Glutamatergic neuron (in vitro differentiated cells): ENCODE measurements at regions not wholly inside any gene's neighbourhood (a gene's known extent, or its start where the extent isn't known, plus 50 kb on each side); places are given as distances from the start of the nearest gene placed in this dataset.

ENCODE experiments used
- DNase-seq: peaks from one replicate; pipeline ENCODE4 v3.0.0; 2022
- H3K27ac Mint-ChIP-seq: one replicate; pipeline ENCODE4 v1.8.0; 2020; ENCODE audit warnings: mild to moderate bottlenecking, mixed read lengths, inconsistent platforms; ENCODE audit not compliant: unreplicated experiment
- H3K27me3 Mint-ChIP-seq: one replicate; pipeline ENCODE4 v1.8.0; 2020; ENCODE audit warnings: mild to moderate bottlenecking, moderate library complexity, mixed read lengths, inconsistent platforms; ENCODE audit not compliant: unreplicated experiment
- H3K36me3 Mint-ChIP-seq: one replicate; pipeline ENCODE4 v1.8.0; 2020; ENCODE audit warnings: mild to moderate bottlenecking, mixed read lengths, inconsistent platforms; ENCODE audit not compliant: unreplicated experiment
- H3K4me1 Mint-ChIP-seq: one replicate; pipeline ENCODE4 v1.8.0; 2020; ENCODE audit warnings: mild to moderate bottlenecking, low read depth, mixed read lengths, inconsistent platforms; ENCODE audit not compliant: unreplicated experiment
- H3K4me3 Mint-ChIP-seq: one replicate; pipeline ENCODE4 v1.8.0; 2020; ENCODE audit warnings: mild to moderate bottlenecking, mixed read lengths, inconsistent platforms; ENCODE audit not compliant: unreplicated experiment
- H3K9me3 Mint-ChIP-seq: one replicate; pipeline ENCODE4 v1.8.0; 2020; ENCODE audit warnings: mild to moderate bottlenecking, moderate library complexity, mixed read lengths, inconsistent platforms; ENCODE audit not compliant: unreplicated experiment
- CTCF ChIP-seq: fragments of 200-600 bp; sonication (generic); IDR thresholded peaks from one replicate; pipeline ENCODE4 v1.5.0; 2021; ENCODE audit not compliant: partially characterized antibody, unreplicated experiment

- Mint-ChIP-seq H3K36me3 (no peaks in the 10 kb centered on the region), H3K4me1 (no peaks in the 10 kb centered on the region), H3K27me3 (no peaks in the 10 kb centered on the region), H3K9me3 (no peaks in the 10 kb centered on the region), H3K4me3 (no peak overlapping the region), H3K27ac (no peak overlapping the region)
- no peak for DNase-seq
- no peak for TF ChIP-seq CTCF
These were observed 58.3 kb upstream of the CPOX start for GRCh38 chr3:98651780-98652077.

DNA sequence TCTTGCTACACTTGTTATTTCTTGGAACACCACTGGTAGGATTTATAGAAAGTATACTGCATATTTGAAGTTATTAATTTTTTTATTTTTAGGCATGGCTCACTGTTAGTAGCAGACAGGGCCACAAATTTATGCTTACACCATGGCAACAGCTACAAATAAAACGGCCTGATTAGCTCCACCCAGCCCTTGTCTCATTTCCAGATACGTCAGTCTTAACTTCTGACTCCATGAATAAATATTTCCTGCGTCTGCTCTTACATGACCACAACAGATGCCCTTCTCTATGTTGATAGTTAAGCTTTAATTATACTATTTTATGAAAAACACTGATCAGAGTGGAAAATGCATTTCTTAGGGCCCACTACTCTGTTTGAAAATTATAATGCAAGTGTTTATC lies 62.3 kb upstream of the CPOX start:
- TF ChIP-seq CTCF: no peak

DNA sequence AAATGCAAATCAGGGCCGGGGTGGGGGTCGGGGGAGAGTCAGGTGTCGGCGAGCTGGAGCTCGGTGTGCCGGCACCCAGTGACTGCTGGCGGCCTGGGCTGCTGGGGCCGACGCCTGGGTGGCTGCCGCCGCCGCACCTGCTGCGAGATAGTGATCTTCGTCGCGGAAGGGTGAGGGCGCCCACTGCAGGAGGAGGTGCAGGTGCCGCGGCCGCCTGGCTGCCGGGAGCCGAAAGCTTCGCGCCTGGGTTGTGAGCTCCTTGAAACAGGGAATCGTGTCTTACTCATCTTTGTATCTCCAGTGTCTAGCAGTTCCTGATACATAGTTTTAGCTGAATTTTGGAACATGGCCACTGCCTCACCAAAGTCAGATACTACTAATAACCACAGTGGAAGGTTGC lies 64.0 kb upstream of the CPOX start:
- Mint-ChIP-seq H3K9me3 (no peaks in the 10 kb centered on the region), H3K27me3 (no peaks in the 10 kb centered on the region), H3K4me3 (no peak overlapping the region), H3K4me1 (no peaks in the 10 kb centered on the region), H3K36me3 (no peaks in the 10 kb centered on the region), H3K27ac (no peak overlapping the region)
- peak; percentile 41 for DNase-seq
- no peak for TF ChIP-seq CTCF

More for the DNA sequence above, 62.3 kb upstream of the CPOX start:
- Mint-ChIP-seq H3K27me3 (no peaks in the 10 kb centered on the region), H3K4me1 (no peaks in the 10 kb centered on the region), H3K9me3 (no peaks in the 10 kb centered on the region), H3K36me3 (no peaks in the 10 kb centered on the region), H3K27ac (no peak overlapping the region), H3K4me3 (no peak overlapping the region)
- no peak for DNase-seq

GRCh38 chr3:98662699-98663098 lies 69.3 kb upstream of the CPOX start:
- Mint-ChIP-seq H3K4me1 (no peaks in the 10 kb centered on the region), H3K9me3 (peaks cover 1% of the 10 kb centered on the region), H3K36me3 (no peaks in the 10 kb centered on the region), H3K4me3 (no peak overlapping the region), H3K27ac (no peak overlapping the region), H3K27me3 (no peaks in the 10 kb centered on the region)
- no peak for TF ChIP-seq CTCF
- no peak for DNase-seq

GRCh38 chr3:98670020-98670419 lies 76.6 kb upstream of the CPOX start:
- Mint-ChIP-seq H3K27me3 (no peaks in the 10 kb centered on the region), H3K4me3 (no peak overlapping the region), H3K27ac (no peak overlapping the region), H3K9me3 (no peaks in the 10 kb centered on the region), H3K36me3 (no peaks in the 10 kb centered on the region), H3K4me1 (no peaks in the 10 kb centered on the region)
- no peak for TF ChIP-seq CTCF
- DNase-seq: no peak
